OCI-LY1 (cell line): ENCODE measurements at regions not wholly inside any gene's neighbourhood (a gene's known extent, or its start where the extent isn't known, plus 50 kb on each side); places are given as distances from the start of the nearest gene placed in this dataset.

ENCODE experiments used
- CTCF ChIP-seq: fragments of 200-600 bp; sonication (generic), shearing (Covaris generic); IDR thresholded peaks from 2 replicates; pipeline ENCODE4 v1.5.1; 2017; ENCODE audit warnings: mild to moderate bottlenecking, antibody characterized with exemption, low read length, moderate library complexity, mixed read lengths
- EZH2 ChIP-seq: fragments of 200-600 bp; sonication (generic), shearing (Covaris generic); IDR thresholded peaks from 2 replicates; pipeline ENCODE4 v1.8.0; 2017; ENCODE audit warnings: borderline replicate concordance, mixed run types, mild to moderate bottlenecking, antibody characterized with exemption, low read length, moderate library complexity, mixed read lengths

- TF ChIP-seq CTCF (no peak), EZH2 (no peak)
These were observed 140.0 kb upstream of the ATXN1 start for GRCh38 chr6:16901306-16901705.
